NB4 (cell line): ENCODE measurements at regions not wholly inside any gene's neighbourhood (a gene's known extent, or its start where the extent isn't known, plus 50 kb on each side); places are given as distances from the start of the nearest gene placed in this dataset.

Experiments used
- DNase-seq: peaks from one replicate; pipeline ENCODE4 v3.0.0; 2010; ENCODE audit warnings: low read depth
- H3K4me3 ChIP-seq: one replicate; pipeline ENCODE4 v1.5.1; 2011; ENCODE audit warnings: mild to moderate bottlenecking, low read depth, low read length, moderate library complexity
- CTCF ChIP-seq: IDR thresholded peaks from one replicate; pipeline ENCODE4 v1.5.1; 2012; ENCODE audit warnings: low read depth, low read length
- MAX ChIP-seq: IDR thresholded peaks from 2 replicates; pipeline ENCODE4 v1.6.1; 2011; ENCODE audit warnings: low read depth, low read length
- MYC ChIP-seq: IDR thresholded peaks from 2 replicates; pipeline ENCODE4 v1.6.1; 2011; ENCODE audit warnings: low read depth, low read length
- POLR2A ChIP-seq: IDR thresholded peaks from 2 replicates; pipeline ENCODE4 v1.6.1; 2011; ENCODE audit warnings: mild to moderate bottlenecking; ENCODE audit not compliant: insufficient read length; ENCODE audit errors: extremely low read depth

- no peak for TF ChIP-seq MAX
- no peak for TF ChIP-seq POLR2A
- no peak for TF ChIP-seq CTCF
- TF ChIP-seq MYC = no peak
Measured at GRCh38 chr21:23014021-23014420, 2015.8 kb downstream of the NCAM2 start.

DNA sequence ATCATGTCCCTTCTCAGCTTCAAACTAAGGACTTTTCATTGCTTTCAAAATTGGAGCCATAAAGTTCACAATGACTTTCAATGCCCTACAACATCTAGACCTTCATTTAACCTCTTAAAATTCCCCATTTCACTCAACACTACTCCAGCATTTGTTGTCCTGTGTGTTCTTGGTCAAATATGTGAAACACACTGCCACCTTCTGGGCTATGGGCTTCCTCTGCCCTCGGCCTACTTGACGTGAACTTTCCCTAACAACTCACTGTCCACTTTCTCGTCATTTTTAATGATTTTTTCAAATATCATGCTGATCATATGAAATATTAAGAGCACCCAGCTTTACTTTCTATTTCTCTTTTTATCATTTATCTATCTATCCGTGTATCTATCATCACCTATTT, 2018.4 kb downstream of the NCAM2 start:
- TF ChIP-seq CTCF (peak; percentile 33), POLR2A (no peak)
- no peak overlapping the region for H3K4me3 ChIP-seq
- DNase-seq = peak; percentile 30

More at GRCh38 chr21:23014021-23014420, 2015.8 kb downstream of the NCAM2 start:
- no peak for DNase-seq
- no peak overlapping the region for H3K4me3 ChIP-seq

DNA sequence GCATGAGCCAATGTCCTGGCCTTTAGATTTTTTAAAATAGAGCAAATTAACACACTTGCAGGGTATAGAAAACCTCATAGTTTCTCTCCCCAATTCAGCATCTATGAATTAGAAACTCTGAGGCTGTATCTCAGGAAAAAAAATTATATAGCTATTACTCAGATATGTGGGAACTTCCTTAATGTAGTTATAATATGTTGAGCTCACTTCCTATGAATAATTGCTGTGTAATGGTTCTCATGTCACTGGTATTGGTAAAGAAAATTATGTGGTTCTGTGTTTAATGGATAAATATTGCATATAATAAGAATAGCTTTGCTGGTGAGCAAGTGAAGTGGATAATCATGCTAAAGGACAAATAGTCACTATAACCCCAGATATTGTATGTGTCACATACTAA, 2019.8 kb downstream of the NCAM2 start:
- no peak overlapping the region for H3K4me3 ChIP-seq
- TF ChIP-seq MYC (no peak), CTCF (no peak), MAX (no peak), POLR2A (no peak)
- no peak for DNase-seq

DNA sequence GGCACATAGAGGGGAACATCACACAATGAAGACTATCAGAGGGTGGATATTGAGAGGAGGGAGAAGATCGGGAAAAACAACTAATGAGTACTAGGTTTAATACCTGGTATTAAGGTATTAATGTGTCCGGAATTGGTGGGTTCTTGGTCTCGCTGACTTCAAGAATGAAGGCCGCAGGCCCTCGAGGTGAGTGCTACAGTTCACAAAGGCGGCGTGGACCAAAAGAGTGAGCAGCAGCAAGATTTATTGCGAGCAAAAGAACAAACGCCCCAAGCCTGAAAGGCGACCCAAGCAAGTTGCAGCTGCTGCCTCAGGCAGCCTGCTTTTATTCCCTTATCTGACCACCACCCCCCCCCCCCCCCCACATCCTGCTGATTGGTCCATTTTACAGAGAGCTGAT, 2022.8 kb downstream of the NCAM2 start:
- DNase-seq = no peak
- H3K4me3 ChIP-seq = no peak overlapping the region
- TF ChIP-seq CTCF (no peak), MYC (no peak), POLR2A (no peak), MAX (no peak)

DNA sequence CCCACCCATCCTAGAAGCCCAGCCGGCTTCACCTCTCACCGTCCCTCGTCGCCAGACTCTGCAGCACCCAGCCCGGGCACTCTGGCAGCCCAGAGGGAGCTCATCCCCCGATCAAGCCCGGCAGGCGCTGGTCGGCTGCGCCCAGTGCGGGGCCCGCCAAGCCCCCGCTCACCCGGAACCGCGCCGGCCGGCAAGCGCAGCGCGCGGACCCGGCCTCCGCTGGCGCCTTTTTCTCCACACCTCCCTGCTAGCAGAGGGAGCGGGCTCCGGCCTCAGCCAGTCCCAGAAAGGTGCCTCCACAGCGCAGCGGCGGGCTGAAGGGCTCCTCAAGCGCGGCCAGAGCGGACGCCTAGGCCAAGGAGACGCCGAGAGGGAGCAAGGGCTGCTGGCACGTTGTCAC, 2023.3 kb downstream of the NCAM2 start:
- no peak for DNase-seq
- TF ChIP-seq MYC = no peak
- TF ChIP-seq MAX = no peak
- no peak for TF ChIP-seq CTCF
- TF ChIP-seq POLR2A = no peak
- H3K4me3 ChIP-seq = no peak overlapping the region

DNA sequence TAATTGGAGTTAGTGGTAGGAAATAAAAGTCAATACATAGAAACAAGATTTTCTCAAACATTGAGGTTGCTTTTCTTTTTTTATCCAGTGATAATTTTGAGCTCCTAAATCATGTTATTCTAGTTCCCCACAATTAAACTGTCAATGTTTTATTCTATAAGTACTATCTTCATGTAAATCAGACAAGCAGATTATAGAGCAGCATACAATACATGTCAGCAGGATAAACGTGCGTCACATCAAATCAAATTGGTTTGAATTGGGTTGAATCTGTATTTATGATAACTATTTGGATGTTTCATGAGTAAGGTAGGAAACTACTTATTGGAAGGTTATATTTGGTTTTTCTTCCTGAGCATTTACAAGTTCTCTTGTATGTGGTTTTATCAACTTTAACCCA, 2028.7 kb downstream of the NCAM2 start:
- TF ChIP-seq MAX = no peak
- no peak for TF ChIP-seq CTCF
- no peak for TF ChIP-seq MYC
- TF ChIP-seq POLR2A = no peak
- H3K4me3 ChIP-seq = no peak overlapping the region
- no peak for DNase-seq
